CD4-positive, alpha-beta T cell treated with Interleukin-6 at 100 ng/mL for 8 hours (primary cell): ENCODE measurements at regions not wholly inside any gene's neighbourhood (a gene's known extent, or its start where the extent isn't known, plus 50 kb on each side); places are given as distances from the start of the nearest gene placed in this dataset.
"Not testable (repeated sequence)": the region's sequence is repeated elsewhere in the genome, so short reads cannot be mapped to it uniquely, and the experiment has no call there.

Experiments
- DNase-seq: peaks from one replicate; pipeline ENCODE4 v3.0.0-alpha.2; 2020; ENCODE audit warnings: mixed read lengths, low spot score

DNA sequence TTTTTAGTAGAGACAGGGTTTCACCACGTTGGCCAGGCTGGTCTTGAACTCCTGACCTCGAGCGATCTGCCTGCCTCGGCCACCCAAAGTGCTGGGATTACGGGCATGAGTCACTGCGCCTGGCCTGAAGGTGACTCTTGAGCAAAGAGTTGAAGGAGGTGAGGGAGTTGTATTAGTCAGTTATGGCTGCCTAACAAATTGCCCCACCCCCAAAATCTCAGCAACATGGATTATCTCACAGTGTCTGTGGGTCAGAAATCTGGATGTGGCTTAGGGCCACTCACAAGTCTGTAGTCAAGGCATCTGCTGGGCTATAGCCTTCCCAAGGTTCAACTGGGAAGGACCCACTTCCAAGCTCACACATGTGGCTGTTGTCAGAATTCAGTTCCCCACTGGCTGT is 52.8 kb upstream of the ADGRE5 start:
- no peak for DNase-seq

DNA sequence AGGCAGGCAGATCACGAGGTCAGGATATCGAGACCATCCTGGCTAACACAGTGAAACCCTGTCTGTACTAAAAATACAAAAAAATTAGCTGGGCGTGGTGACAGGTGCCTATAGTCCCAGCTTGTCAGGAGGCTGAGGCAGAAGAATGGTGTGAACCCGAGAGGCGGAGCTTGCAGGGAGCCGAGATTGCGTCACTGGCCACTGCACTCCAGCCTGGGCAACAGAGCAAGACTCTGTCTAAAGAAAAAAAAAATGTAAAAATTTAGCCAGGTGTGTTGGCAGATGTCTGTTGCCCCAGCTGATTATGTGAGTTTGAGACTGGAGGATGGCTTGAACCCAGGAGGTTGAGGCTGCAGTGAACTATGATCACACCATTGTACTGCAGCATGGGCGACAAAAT is 54.2 kb upstream of the ADGRE5 start:
- DNase-seq: not testable (repeated sequence)

DNA sequence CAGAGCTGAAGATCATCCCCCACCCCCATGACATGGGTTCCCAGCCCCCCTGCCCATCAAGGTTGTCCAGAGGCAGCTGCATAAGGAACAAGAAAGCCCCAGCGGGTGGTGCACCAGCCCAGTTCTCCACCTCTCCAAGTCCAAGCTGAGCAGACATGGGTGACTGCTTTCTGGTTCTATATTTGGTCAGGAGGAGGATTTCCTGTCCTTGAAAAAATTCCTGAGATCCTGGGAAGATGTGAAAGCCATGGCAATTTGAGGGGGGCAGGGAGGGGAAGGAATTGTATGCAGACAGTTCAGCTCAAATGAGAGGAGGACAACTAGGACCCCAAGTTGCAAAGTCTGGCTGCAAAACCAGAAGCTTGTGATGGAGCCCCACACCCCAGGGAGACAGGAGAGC is 55.4 kb upstream of the ADGRE5 start:
- no peak for DNase-seq

GRCh38 chr19:14325134-14325533 is 56.1 kb upstream of the ADGRE5 start:
- DNase-seq: no peak

DNA sequence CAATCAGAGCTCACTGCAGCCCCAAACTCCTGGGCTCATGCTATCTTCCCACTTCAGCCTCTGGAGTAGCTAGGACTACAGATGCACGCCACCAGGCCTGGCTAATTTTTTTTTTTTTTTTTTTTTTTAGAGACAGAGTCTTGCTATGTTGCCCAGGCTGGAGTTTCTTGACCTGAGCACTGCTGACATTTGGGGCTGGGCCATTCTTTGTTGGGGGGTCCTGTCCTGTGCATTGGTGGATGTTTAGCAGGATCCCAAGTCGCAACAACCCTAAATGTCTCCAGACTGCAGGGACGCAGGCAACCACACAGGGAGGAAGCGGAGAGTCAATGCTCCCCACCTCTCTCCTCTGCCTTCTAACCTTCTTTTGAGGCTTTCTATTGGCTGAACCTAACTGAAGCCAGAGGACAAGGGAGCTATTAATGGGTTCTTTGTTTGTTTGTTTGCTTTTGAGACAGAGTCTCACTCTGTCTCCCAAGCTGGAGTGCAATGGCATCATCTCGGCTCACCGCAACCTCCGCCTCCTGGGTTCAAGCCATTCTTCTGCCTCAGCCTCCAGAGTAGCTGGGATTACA is 58.3 kb upstream of the ADGRE5 start:
- DNase-seq: no peak

GRCh38 chr19:14320253-14320652 is 61.0 kb upstream of the ADGRE5 start:
- DNase-seq: no peak

DNA sequence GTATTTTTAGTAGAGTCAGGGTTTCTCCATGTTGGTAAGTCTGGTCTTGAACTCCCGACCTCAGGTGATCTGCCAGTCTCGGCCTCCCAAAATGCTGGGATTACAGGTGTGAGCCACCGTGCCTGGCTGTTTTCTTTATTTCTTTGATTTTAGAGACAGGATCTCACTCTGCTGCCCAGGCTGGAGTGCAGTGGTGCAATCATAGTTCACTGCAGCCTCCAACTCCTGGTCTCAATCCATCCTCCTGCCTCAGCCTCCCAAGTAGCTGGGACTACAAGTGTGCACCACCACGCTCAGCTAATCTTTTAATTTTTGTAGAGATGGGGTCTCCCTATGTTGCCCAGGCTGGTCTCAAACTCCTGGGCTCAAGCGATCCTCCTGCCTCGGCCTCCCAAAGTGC is 61.5 kb upstream of the ADGRE5 start:
- DNase-seq: not testable (repeated sequence)

GRCh38 chr19:14318873-14319272 is 62.4 kb upstream of the ADGRE5 start:
- DNase-seq: no peak

- DNase-seq: no peak
Observed at GRCh38 chr19:14317157-14317556, 64.1 kb upstream of the ADGRE5 start.

DNA sequence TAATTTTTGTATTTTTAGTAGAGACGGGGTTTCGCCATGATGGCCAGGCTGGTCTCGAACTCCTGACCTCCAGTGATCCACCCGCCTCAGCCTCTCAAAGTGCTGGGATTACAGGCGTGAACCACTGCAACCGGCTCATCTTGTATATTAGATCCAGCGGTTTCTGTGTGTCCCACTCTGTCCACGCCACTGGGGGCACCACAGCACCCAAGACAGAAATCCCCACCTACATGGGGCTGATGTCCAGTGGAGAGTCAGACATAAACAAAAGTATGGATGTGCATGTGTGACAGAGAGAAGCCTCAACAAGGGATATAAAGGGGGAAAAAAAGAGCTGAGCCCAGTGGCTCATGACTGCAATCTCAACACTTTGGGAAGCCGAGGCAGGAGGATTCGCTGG is 65.8 kb upstream of the ADGRE5 start:
- no peak for DNase-seq

DNA sequence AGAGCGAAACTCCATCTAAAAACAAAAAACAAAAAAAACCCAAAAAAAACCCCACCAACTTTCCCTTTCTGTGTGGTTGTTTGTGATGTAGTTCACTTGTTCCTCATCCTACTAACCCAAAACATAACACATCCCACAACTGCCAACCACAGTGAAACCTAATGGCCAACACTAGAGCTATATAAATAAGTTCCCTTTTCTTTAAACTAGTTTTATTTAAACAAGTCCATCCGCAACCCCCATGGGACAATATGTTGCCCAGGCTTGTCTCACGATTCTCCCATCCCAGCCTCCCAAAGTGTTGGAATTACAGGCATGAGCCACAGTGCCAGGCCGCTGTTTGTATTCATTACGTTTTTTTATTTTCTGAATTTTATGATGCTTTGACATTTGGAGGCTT is 71.2 kb upstream of the ADGRE5 start:
- DNase-seq: no peak

- DNase-seq: no peak
Observed at GRCh38 chr19:14305706-14306105, 75.5 kb upstream of the ADGRE5 start.

DNA sequence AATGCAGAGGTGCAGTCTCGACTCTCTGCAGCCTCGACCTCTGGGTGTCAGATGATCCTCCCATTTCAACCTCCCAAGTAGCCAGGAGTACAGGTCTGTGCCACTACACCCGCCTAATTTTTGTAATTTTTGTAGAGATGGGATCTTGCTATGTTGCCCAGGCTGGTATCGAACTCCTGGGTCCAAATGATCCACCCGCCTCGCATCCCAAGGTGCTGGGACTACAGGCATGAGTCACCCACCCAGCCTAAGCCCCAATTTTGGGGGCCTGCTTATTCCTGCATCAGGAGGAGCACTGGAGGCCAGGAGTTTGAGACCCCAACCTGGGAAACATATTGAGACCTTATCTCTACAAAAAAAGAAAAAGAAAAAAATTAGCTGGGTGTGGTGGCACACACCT is 80.1 kb upstream of the ADGRE5 start:
- no peak for DNase-seq

- no peak for DNase-seq
Observed at GRCh38 chr19:14300303-14300702, 80.9 kb upstream of the ADGRE5 start.

DNA sequence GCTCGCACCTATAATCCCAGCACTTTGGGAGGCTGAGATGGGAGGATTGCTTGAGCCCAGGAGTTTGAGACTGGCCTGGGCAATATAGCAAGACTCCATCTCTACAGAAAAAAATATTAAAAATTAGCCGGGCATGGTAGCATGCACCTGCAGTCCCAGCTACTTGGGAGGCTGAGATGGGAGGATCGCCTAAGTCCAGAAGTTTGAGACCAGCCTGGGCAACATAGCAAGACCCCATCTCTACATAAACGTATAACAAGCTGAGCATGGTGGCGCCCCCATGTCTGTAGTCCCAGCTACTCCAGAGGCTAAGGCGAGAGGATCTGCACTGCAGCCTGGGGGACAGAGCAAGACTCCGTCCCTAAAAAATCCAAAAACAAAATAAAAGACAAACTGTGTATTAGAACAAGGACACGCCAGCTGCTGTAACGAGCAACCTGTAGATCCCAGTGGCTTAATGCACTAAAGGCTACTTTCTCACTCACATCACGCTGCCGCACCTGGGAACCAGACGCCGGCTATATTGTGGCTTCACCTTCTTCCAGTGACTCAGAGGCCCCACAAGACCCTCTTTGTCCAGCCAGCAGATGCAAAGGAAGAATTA is 81.9 kb upstream of the ADGRE5 start:
- DNase-seq: not testable (repeated sequence)

- not testable (repeated sequence) for DNase-seq
Observed at GRCh38 chr19:14297883-14298576, 83.2 kb upstream of the ADGRE5 start.

DNA sequence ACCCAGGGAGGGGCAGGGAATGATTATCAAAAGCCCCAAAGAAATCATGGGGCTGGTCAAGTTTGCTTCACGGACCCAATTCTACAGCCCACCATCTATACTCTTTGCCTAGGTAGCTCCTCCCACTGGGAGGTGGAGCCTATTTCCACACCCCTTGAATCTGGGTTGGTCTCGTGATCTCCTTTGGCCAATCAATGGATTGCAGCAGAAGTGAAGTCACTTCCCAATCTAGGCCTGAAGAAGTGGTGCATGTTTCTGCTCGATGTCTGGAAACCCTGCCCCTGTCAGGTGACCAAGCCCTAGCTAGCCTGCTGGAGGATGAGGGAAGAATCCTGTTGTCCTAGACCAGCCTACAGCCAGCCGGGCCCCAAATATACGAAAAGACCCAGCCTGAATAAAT is 86.3 kb upstream of the ADGRE5 start:
- DNase-seq: not testable (repeated sequence)

GRCh38 chr19:14293816-14294170 is 87.5 kb upstream of the ADGRE5 start:
- not testable (repeated sequence) for DNase-seq

GRCh38 chr19:14293101-14293815 is 87.3 kb upstream of the ADGRL1 start:
- DNase-seq: not testable (repeated sequence)

- not testable (repeated sequence) for DNase-seq
Observed at GRCh38 chr19:14289810-14290209, 83.8 kb upstream of the ADGRL1 start.

- not testable (repeated sequence) for DNase-seq
Observed at GRCh38 chr19:14287837-14288236, 81.9 kb upstream of the ADGRL1 start.

DNA sequence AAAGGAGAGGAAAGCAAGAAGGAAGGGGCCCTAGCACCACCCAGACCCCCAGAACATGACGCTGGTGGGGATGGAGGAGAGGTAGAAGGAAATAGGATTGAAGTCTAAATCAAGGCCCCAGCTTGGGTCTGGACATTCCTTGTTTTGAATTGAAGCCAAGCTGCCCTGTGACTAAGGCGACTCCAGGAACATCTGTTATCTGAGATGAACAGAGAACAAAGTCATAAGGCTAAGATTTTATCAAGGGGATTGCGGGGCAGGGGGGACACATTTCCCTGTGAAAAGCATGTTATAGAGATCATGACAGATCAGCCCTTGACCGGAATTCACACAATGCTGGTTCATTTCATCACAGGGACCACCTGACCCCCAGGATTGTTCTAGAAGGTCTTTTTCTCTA is 80.6 kb upstream of the ADGRL1 start:
- not testable (repeated sequence) for DNase-seq

GRCh38 chr19:14285726-14286125 is 79.8 kb upstream of the ADGRL1 start:
- DNase-seq: not testable (repeated sequence)
